UCSD-AML1 (cell line): ENCODE measurements at regions not wholly inside any gene's neighbourhood (a gene's known extent, or its start where the extent isn't known, plus 50 kb on each side); places are given as distances from the start of the nearest gene placed in this dataset.

ENCODE experiments used
- DNase-seq: peaks from one replicate; lab custom pipeline; 2025; ENCODE audit not compliant: unreplicated experiment; lab: John Stamatoyannopoulos, UW

DNA sequence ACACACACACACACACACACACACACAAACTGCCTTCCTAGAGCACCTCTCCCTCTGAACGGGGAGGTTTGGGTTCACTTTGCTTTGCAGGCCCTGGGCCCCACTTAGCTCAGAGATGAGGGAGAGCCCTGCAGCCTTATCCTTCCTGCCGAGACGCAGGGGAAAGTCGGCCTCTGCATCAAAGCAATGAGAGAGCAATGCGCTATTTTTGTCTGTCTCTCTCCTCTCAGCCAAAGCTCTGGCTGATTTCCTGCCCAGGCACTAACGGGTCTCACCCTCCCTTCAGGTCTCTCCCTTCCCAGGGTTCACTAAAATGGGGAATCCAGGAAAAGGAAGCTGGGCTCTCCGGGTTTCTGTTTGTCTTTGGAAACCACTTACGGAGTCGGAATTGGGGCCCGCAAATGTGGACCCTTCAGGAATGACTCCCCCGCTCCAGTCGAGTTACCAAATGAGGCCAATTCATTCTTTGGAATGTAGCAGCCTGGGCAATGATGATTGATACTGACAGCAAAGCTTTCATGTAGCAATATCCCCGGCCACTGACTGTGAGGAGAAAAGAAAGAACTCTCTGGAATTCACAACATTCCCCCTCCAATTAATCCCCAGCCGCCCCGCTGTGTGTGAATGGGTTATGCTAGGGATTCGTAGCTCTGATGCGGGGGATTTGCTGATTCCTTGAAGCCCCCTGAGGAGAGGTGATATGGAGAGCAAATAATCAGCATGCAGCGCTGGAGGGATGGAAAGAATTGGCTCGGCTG, 61.5 kb upstream of the WLS start:
- no peak for DNase-seq

DNA sequence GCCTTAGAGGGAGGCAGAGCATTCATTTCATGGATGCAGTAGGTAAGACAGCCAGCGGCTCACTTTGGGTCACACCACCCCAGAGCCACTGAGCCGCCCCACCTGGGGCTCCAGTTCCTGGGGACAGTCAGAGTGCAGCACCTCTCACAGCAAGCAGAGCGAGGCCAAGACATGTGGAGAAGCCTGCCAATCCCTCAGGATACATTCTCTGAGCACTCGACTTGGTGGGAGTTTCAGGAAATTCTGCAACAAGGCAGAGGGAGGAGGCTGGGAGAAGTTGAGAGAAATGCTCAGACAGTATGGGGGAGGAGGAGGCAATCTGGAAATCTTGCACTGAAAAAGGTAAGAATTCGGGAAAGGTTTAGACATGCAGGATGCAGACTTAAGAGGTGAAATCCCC, 60.8 kb upstream of the WLS start:
- DNase-seq: no peak

DNA sequence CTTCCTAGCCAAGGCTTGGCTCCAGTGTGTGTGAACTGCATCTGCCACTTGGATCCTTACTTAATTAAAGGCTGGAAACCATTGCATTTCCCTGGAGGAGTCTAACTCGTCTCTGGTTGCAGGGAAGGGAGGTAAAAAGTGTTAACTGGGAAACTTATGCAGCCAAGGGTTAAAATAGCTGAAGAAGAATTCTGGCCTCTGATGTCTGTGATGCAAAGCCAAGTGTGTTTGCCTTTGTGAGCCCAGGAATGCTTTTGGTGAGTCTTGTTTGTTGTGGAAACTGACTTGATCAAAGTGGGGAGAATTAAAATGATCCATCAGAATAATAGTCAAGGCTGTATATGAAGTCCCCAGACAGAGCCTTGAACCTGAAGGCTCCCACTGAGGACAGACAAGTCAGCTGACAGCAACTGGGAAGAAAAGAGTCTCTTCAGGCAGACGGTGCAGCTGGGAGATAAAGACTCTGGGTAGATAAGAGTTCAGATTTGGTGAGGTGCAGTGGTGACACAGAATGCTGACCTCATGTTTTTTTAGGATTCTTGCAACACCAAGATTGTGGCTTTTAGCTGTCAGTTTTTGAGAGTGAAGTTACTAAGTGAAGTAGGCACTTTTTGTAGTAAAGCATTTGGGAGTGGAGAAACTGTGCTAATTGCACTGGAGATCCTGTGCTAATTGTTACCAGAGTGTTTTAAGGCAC, 59.5 kb upstream of the WLS start:
- DNase-seq: no peak

DNA sequence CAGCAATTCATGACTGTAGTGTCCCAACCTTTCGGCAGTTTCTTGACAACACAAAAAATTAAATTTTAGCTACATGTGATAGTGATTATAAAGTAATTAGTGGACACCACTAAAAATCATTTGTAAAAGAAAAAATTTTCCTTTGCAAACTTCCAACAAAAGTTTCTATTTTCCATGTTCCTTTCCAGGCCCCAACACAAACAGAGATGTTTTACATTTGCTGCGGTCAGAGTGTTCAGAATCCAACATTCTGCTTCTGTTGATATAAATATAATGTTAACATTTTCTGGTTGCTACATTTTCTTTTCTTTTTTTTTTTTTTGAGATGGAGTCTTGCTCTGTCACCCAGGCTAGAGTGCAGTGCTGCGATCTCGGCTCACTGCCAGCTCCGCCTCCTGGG, 54.9 kb upstream of the WLS start:
- no peak for DNase-seq

DNA sequence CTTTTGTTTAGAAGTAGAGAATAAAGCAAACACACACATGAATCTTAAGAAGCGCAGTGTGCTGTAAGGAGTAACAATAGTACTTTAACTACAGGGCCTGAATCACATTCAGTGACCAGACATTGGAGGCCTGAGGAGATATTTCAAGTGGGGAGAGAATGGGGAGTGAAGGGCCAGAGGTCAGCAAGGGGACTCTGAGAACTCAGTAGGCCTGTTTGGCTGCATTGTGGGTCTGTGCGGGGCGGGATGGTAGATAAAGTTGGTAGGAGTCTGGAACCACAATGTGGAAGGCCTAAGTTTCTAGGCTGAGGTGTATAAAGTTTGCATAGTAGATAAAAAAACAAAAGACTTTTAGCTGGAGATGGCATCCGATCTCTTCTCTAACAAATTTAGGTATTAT, 52.7 kb upstream of the WLS start:
- DNase-seq: no peak

DNA sequence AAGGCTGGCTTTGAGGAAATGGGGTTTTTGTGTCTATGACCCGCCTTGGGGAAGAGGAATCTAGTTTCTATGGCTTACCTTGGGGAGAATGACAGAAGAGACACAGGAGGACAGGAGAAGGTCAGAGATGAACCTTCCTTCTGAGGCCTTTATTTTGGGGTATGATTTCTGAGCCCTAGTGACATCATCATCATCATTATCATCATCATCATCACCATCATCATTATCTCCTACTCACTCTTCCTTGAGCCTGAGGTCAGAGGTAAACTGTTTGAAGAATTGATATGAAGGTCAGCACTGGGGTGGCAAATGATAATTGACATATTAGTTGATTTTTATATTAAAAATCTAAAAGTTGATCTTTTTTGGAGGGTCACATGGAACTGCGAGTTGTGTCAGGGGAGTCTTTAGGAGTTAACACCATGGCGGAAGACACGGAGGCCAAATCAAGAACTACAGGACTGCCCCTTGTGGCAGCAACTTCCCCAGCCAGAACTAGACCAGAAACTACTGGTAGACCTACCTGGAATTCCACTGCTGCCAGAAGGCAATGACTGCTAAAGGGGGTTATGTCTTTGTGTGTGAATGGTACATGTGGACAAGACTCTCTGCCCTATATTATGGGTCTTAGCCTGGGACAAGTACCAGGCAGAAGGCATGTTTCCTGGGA, 49.8 kb upstream of the WLS start:
- no peak for DNase-seq
